H1 (cell line): ENCODE measurements at regions not wholly inside any gene's neighbourhood (a gene's known extent, or its start where the extent isn't known, plus 50 kb on each side); places are given as distances from the start of the nearest gene placed in this dataset.

ENCODE experiments used
- CTCF ChIA-PET: fragments of 300-600 bp; sonication (Branson Sonifier 250); formaldehyde crosslinking; loops from one replicate; lab custom pipeline; 2021; ENCODE audit not compliant: partially characterized antibody; lab: Charles Lee
- POLR2A ChIA-PET: fragments of 300-600 bp; sonication (Branson Sonifier 250); formaldehyde crosslinking; loops from one replicate; lab custom pipeline; 2021; ENCODE audit warnings: inconsistent platforms; ENCODE audit not compliant: partially characterized antibody; lab: Charles Lee
- DNase-seq, 2 experiments: peaks; one replicate each; pipeline versions ENCODE4 v3.0.0 to v3.0.0-alpha.2; 2010 to 2022; ENCODE audit warnings: low spot score in 2 of 2, low read depth in 1 of 2, mixed read lengths in 1 of 2
- FAIRE-seq: peaks from 2 replicates; lab custom pipeline; 2011; peaks lifted over from hg19 to GRCh38; lab: Jason Lieb, UNC
- H2AFZ ChIP-seq: 2 replicates; pipeline ENCODE4 v1.8.1; 2012; ENCODE audit warnings: low read length, inconsistent platforms
- H2AK5ac ChIP-seq: 2 replicates; pipeline ENCODE4 v1.6.1; 2013; ENCODE audit warnings: low read depth, low read length
- H2BK120ac ChIP-seq: replicated peaks from 2 replicates; pipeline ENCODE3; 2013; ENCODE audit warnings: low read depth, low read length, inconsistent platforms
- H2BK12ac ChIP-seq: 2 replicates; pipeline ENCODE4 v1.6.1; 2013; ENCODE audit warnings: low read depth, low read length
- H2BK15ac ChIP-seq: 2 replicates; pipeline ENCODE4 v1.6.1; 2013; ENCODE audit warnings: low read length
- H2BK20ac ChIP-seq: 2 replicates; pipeline ENCODE4 v1.6.1; 2013; ENCODE audit warnings: low read length
- H2BK5ac ChIP-seq: 2 replicates; pipeline ENCODE4 v1.6.1; 2013; ENCODE audit warnings: low read depth, low read length
- H3K14ac ChIP-seq: 2 replicates; pipeline ENCODE4 v1.6.1; 2013; ENCODE audit warnings: inconsistent platforms; ENCODE audit not compliant: insufficient read length
- H3K18ac ChIP-seq: 2 replicates; pipeline ENCODE4 v1.6.1; 2013; ENCODE audit warnings: low read length; ENCODE audit errors: extremely low read depth
- H3K23ac ChIP-seq: 2 replicates; pipeline ENCODE4 v1.6.1; 2013; ENCODE audit warnings: inconsistent platforms; ENCODE audit not compliant: insufficient read length
- H3K23me2 ChIP-seq: 2 replicates; pipeline ENCODE4 v1.6.1; 2013; ENCODE audit warnings: low read depth, low read length
- H3K27ac ChIP-seq: 2 replicates; pipeline ENCODE4 v1.6.1; 2011; ENCODE audit warnings: low read depth, low read length, inconsistent platforms
- H3K27me3 ChIP-seq, 4 experiments: replicated peaks in 1 of 4; 1 replicate in 1 of 4; 2 replicates in 3 of 4; pipeline versions ENCODE4 v1.6.1 to v1.8.1; 2011 to 2013; ENCODE audit warnings: low read length in 3 of 4, mild to moderate bottlenecking in 3 of 4, inconsistent platforms in 2 of 4, mixed read lengths in 2 of 4, moderate library complexity in 1 of 4; ENCODE audit not compliant: control insufficient read depth in 3 of 4, insufficient read depth in 3 of 4; ENCODE audit errors: extremely low read depth in 1 of 4
- H3K36me3 ChIP-seq, 4 experiments: 2 replicates each; pipeline versions ENCODE4 v1.6.1 to v1.8.1; 2011 to 2013; ENCODE audit warnings: mild to moderate bottlenecking in 4 of 4, low read length in 3 of 4, moderate library complexity in 2 of 4, control low read depth in 1 of 4, inconsistent platforms in 1 of 4; ENCODE audit not compliant: insufficient read depth in 4 of 4, control insufficient read depth in 2 of 4
- H3K4ac ChIP-seq: replicated peaks from 2 replicates; pipeline ENCODE3; 2013; ENCODE audit warnings: low read length, low read depth, mixed read lengths, inconsistent platforms; ENCODE audit not compliant: insufficient read length
- H3K4me1 ChIP-seq, 4 experiments: replicated peaks in 1 of 4; 1 replicate in 1 of 4; 2 replicates in 3 of 4; pipeline versions ENCODE4 v1.6.1 to v1.8.1; 2011 to 2013; ENCODE audit warnings: low read length in 3 of 4, inconsistent platforms in 2 of 4, mixed read lengths in 1 of 4; ENCODE audit not compliant: insufficient read depth in 4 of 4, control insufficient read depth in 3 of 4
- H3K4me2 ChIP-seq, 2 experiments: 2 replicates each; pipeline versions ENCODE4 v1.6.1 to v1.8.1; 2011 to 2013; ENCODE audit warnings: low read depth in 2 of 2, low read length in 2 of 2, control low read depth in 1 of 2, inconsistent platforms in 1 of 2, mild to moderate bottlenecking in 1 of 2; ENCODE audit not compliant: insufficient read depth in 1 of 2
- H3K4me3 ChIP-seq, 4 experiments: fragments of 200-600, 300-600 bp in 1 of 4; sonication (generic), shearing (Covaris generic), sonication (Bioruptor Twin) in 1 of 4; 2 replicates each; pipeline versions ENCODE4 v1.5.1 to v1.8.1; 2011 to 2016; ENCODE audit warnings: low read length in 4 of 4, low read depth in 3 of 4, control low read depth in 2 of 4, inconsistent platforms in 2 of 4, mild to moderate bottlenecking in 2 of 4, mixed read lengths in 1 of 4, moderate library complexity in 1 of 4; ENCODE audit not compliant: insufficient read depth in 2 of 4; ENCODE audit errors: extremely low read depth in 1 of 4
- H3K56ac ChIP-seq: replicated peaks from 2 replicates; pipeline ENCODE3; 2013; ENCODE audit warnings: low read depth, mild to moderate bottlenecking, mixed read lengths, low read length, inconsistent platforms; ENCODE audit not compliant: insufficient read length
- H3K79me1 ChIP-seq: 2 replicates; pipeline ENCODE4 v1.6.1; 2013; ENCODE audit warnings: low read depth, low read length, control low read depth
- H3K79me2 ChIP-seq, 2 experiments: 2 replicates each; pipeline versions ENCODE4 v1.6.1 to v1.8.1; 2012 to 2013; ENCODE audit warnings: low read length in 2 of 2, mild to moderate bottlenecking in 2 of 2, inconsistent platforms in 1 of 2; ENCODE audit not compliant: insufficient read depth in 2 of 2, control insufficient read depth in 1 of 2
- H3K9ac ChIP-seq, 4 experiments: replicated peaks in 1 of 4; 1 replicate in 1 of 4; 2 replicates in 3 of 4; pipeline versions ENCODE4 v1.6.1 to v1.8.1; 2011 to 2013; ENCODE audit warnings: low read depth in 3 of 4, low read length in 3 of 4, control low read depth in 2 of 4, mild to moderate bottlenecking in 2 of 4, moderate library complexity in 2 of 4, inconsistent platforms in 1 of 4; ENCODE audit errors: extremely low read depth in 1 of 4
- H3K9me3 ChIP-seq, 2 experiments: 2 replicates each; pipeline versions ENCODE4 v1.6.1 to v1.8.1; 2012 to 2013; ENCODE audit warnings: mild to moderate bottlenecking in 2 of 2, moderate library complexity in 2 of 2, control low read depth in 1 of 2, inconsistent platforms in 1 of 2, low read depth in 1 of 2, low read length in 1 of 2, mixed read lengths in 1 of 2; ENCODE audit not compliant: insufficient read depth in 2 of 2
- H4K20me1 ChIP-seq, 2 experiments: replicated peaks in 1 of 2; 2 replicates each; pipeline versions ENCODE3 to v1.8.1; 2011 to 2013; ENCODE audit warnings: inconsistent platforms in 2 of 2, low read length in 2 of 2, mild to moderate bottlenecking in 1 of 2; ENCODE audit not compliant: insufficient read depth in 2 of 2, control insufficient read depth in 1 of 2
- H4K5ac ChIP-seq: 2 replicates; pipeline ENCODE4 v1.6.1; 2013; ENCODE audit warnings: low read length, low read depth, mixed read lengths, inconsistent platforms; ENCODE audit not compliant: insufficient read length
- H4K8ac ChIP-seq: 2 replicates; pipeline ENCODE4 v1.8.0; 2013; ENCODE audit warnings: mild to moderate bottlenecking, moderate library complexity, low read length, inconsistent platforms; ENCODE audit not compliant: insufficient read depth; ENCODE audit errors: extremely low read depth
- H4K91ac ChIP-seq: replicated peaks from 2 replicates; pipeline ENCODE3; 2013; ENCODE audit warnings: low read length, mixed read lengths, inconsistent platforms; ENCODE audit not compliant: insufficient read length
- ATF3 ChIP-seq: IDR thresholded peaks from 2 replicates; pipeline ENCODE4 v1.6.1; 2011; ENCODE audit warnings: low read depth, mild to moderate bottlenecking, low read length; ENCODE audit not compliant: insufficient read depth
- CBX5 ChIP-seq: fragments of 300-800, 300-1000 bp; sonication (generic); IDR thresholded peaks from 2 replicates; pipeline ENCODE4 v1.7.1; 2016; ENCODE audit warnings: antibody characterized with exemption, low read length, low read depth
- CEBPB ChIP-seq: IDR thresholded peaks from 2 replicates; pipeline ENCODE4 v1.6.1; 2012; ENCODE audit warnings: low read depth, low read length
- CTBP2 ChIP-seq: IDR thresholded peaks from 2 replicates; pipeline ENCODE4 v1.7.0; 2011; ENCODE audit warnings: borderline replicate concordance, mild to moderate bottlenecking, moderate library complexity, mixed read lengths, low read length; ENCODE audit not compliant: insufficient read depth, insufficient read length
- FOSL1 ChIP-seq: IDR thresholded peaks from 2 replicates; pipeline ENCODE4 v1.6.1; 2011; ENCODE audit warnings: mild to moderate bottlenecking, low read depth, low read length, moderate library complexity; ENCODE audit not compliant: insufficient read depth
- KDM1A ChIP-seq: fragments of 200-600, 300-600 bp; sonication (generic); IDR thresholded peaks from 2 replicates; pipeline ENCODE4 v1.7.1; 2016; ENCODE audit warnings: mild to moderate bottlenecking, low read length, borderline replicate concordance
- SAP30 ChIP-seq: fragments of 300-600 bp; sonication (generic); IDR thresholded peaks from 2 replicates; pipeline ENCODE4 v1.7.1; 2012; ENCODE audit warnings: low read length, moderate library complexity, mild to moderate bottlenecking, inconsistent platforms; ENCODE audit not compliant: insufficient read depth, insufficient replicate concordance
- WGBS, 2 experiments: shearing (Covaris generic) in 1 of 2; methylation state at CpG; one replicate each; pipeline versions ENCODE4 v1.1.6 to v1.1.7; 2013 to 2015; ENCODE audit warnings: low lambda C conversion rate in 2 of 2, mixed read lengths in 2 of 2, inconsistent platforms in 1 of 2, low coverage in 1 of 2, missing lambda C conversion rate in 1 of 2; ENCODE audit not compliant: insufficient replicate concordance in 2 of 2, insufficient coverage in 1 of 2, insufficient read length in 1 of 2; ENCODE audit errors: extremely low coverage in 1 of 2, missing lambda C conversion rate in 1 of 2; 5-methylcytosine and 5-hydroxymethylcytosine counted together
- TF ChIP-seq, protein P1 (sequence below): IDR thresholded peaks from 2 replicates; pipeline ENCODE4 v1.6.1; 2012; ENCODE audit warnings: inconsistent platforms

DNA sequence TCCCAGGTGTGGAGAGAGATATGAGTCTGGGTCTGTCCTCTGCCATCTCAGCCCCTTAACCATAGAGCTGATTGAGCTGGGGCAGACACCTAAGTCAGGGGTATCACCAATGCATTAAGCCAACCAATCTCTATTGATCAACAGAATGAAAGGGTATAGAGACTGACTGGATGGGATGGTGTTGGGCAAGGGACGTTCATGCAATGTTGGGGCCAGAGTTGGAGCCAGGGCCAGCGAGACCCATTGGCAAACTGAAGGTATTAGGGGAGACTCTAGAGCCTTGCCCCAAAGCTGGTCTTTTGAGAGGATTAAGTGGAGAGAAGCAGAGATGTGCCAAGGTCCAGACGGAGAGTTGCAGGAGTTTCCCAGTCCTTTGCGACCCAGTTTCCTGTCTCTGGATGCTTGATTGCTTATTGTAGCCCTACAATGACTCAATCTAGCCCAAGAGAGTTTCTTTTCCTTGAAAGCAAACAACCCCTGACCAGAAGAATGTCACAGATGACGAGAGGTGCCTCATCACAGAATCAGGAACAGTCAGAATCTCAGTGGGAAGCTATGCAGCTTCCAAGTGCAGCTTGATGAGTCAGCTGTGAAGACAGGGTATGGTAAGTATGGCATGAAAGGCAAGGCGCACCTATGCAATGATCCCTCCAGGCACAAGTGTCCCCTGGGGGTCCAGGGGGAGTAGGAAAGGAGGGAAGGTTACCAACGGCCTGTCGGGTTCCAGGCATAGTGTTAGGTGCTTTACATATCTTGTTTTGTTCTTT, 137.2 kb downstream of the UTP18 start:
- no peak overlapping the region for H3K14ac ChIP-seq
- FAIRE-seq, result no peak
- no peak for TF ChIP-seq SAP30
- no peak for TF ChIP-seq CTBP2
- TF ChIP-seq, protein P1, sequence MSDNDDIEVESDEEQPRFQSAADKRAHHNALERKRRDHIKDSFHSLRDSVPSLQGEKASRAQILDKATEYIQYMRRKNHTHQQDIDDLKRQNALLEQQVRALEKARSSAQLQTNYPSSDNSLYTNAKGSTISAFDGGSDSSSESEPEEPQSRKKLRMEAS, result no peak
- no peak for TF ChIP-seq CBX5
- TF ChIP-seq ATF3, result no peak
- no peak for TF ChIP-seq KDM1A
- TF ChIP-seq CEBPB, result no peak
- TF ChIP-seq FOSL1, result no peak

More for the DNA sequence above, 137.2 kb downstream of the UTP18 start:
- Histone ChIP-seq H3K79me2 (no peaks in the 10 kb centered on the region), H3K4me2 (no peak overlapping the region), H2BK20ac (no peak overlapping the region), H4K91ac (no peak overlapping the region), H4K20me1 (no peaks in the 10 kb centered on the region), H3K18ac (no peak overlapping the region), H4K8ac (no peak overlapping the region), H3K79me1 (no peaks in the 10 kb centered on the region), H4K5ac (no peak overlapping the region), H3K27ac (no peak overlapping the region), H3K9ac (no peak overlapping the region), H2BK5ac (no peak overlapping the region), H3K27me3 (no peaks in the 10 kb centered on the region), H3K36me3 (no peaks in the 10 kb centered on the region), H3K4ac (no peak overlapping the region), H3K9me3 (no peaks in the 10 kb centered on the region), H2BK12ac (no peak overlapping the region), H3K23me2 (no peaks in the 10 kb centered on the region), H2AFZ (no peak overlapping the region), H2BK120ac (no peak overlapping the region), H2AK5ac (0 out of 2 replicates have a peak overlapping the region, but pooled peaks have one; percentile 15), H3K23ac (no peak overlapping the region), H3K4me1 (peaks cover 0 to 3% (median 0%) of the 10 kb centered on the region in 4 experiments; a peak in 1 of 7 replicates), H2BK15ac (no peak overlapping the region), H3K4me3 (no peak overlapping the region), H3K56ac (no peak overlapping the region)
- CTCF ChIA-PET, result interaction anchor here (0.9 kb wide), 1 partner anchor 391 kb away, joined by 3 read pairs; no protein-coding TSS in a partner anchor
- POLR2A ChIA-PET, result interaction anchor here (0.7 kb wide), 1 partner anchor 128 kb away, joined by 3 read pairs; no protein-coding TSS in a partner anchor
- no peak for DNase-seq
- 83% methylated on average over 8 of the region's 8 CpGs; no CpG with 5 or more reads in 1 of the 2 experiments for WGBS, 2 experiments
